Caco-2 (cell line): ENCODE measurements at regions not wholly inside any gene's neighbourhood (a gene's known extent, or its start where the extent isn't known, plus 50 kb on each side); places are given as distances from the start of the nearest gene placed in this dataset.

ENCODE experiments used
- BruUV-seq: library from RNA; stranded (reverse); fragments of 400-500 nt; replicated peaks from 2 replicates; lab custom pipeline; 2021; lab: Mats Ljungman, UMichigan
- CTCF ChIA-PET: fragments of 300-600 bp; sonication (Branson Sonifier 250); formaldehyde crosslinking; loops from one replicate; lab custom pipeline; 2022; ENCODE audit warnings: antibody characterized with exemption; lab: Charles Lee
- POLR2A ChIA-PET: fragments of 300-600 bp; sonication (Branson Sonifier 250); formaldehyde crosslinking; loops from one replicate; lab custom pipeline; 2022; ENCODE audit warnings: antibody characterized with exemption; lab: Charles Lee
- DNase-seq, 2 experiments: peaks; one replicate each; pipeline versions ENCODE4 v3.0.0 to v3.0.0-alpha.2; 2020 to 2022
- H3K27me3 ChIP-seq: replicated peaks from 2 replicates; pipeline ENCODE4 v1.6.0; 2011; ENCODE audit warnings: low read length; ENCODE audit not compliant: control insufficient read depth, insufficient read depth
- H3K36me3 ChIP-seq: 2 replicates; pipeline ENCODE4 v1.5.1; 2011; ENCODE audit warnings: low read length; ENCODE audit not compliant: control insufficient read depth, insufficient read depth
- H3K4me1 ChIP-seq: fragments of 250-450 bp; sonication (Bioruptor Pico); 2 replicates; pipeline ENCODE4 v1.5.1; 2020; ENCODE audit warnings: mild to moderate bottlenecking
- H3K4me3 ChIP-seq: 2 replicates; pipeline ENCODE4 v1.5.1; 2011; ENCODE audit warnings: low read depth, mild to moderate bottlenecking, control low read depth, low read length
- H3K9me3 ChIP-seq: fragments of 250-450 bp; sonication (Bioruptor Pico); 2 replicates; pipeline ENCODE4 v1.5.1; 2020; ENCODE audit warnings: mild to moderate bottlenecking, moderate library complexity
- H3K27ac Mint-ChIP-seq: one replicate; pipeline ENCODE4 v1.8.0; 2022; ENCODE audit warnings: mixed read lengths; ENCODE audit not compliant: unreplicated experiment
- H3K27me3 Mint-ChIP-seq: one replicate; pipeline ENCODE4 v1.8.0; 2022; ENCODE audit warnings: mixed read lengths; ENCODE audit not compliant: insufficient read depth, unreplicated experiment
- H3K36me3 Mint-ChIP-seq: one replicate; pipeline ENCODE4 v1.8.0; 2022; ENCODE audit warnings: mild to moderate bottlenecking, mixed read lengths; ENCODE audit not compliant: insufficient read depth, unreplicated experiment
- H3K4me1 Mint-ChIP-seq: one replicate; pipeline ENCODE4 v1.8.0; 2022; ENCODE audit warnings: low read depth, mixed read lengths; ENCODE audit not compliant: unreplicated experiment
- H3K4me3 Mint-ChIP-seq: one replicate; pipeline ENCODE4 v1.8.0; 2022; ENCODE audit warnings: mild to moderate bottlenecking, moderate library complexity, mixed read lengths; ENCODE audit not compliant: unreplicated experiment
- H3K9me3 Mint-ChIP-seq: one replicate; pipeline ENCODE4 v1.8.0; 2022; ENCODE audit warnings: mixed read lengths; ENCODE audit not compliant: unreplicated experiment
- intact Hi-C: fragments of 100-400 bp; cut with micrococcal nuclease; formaldehyde crosslinking; loops from one replicate; pipeline ENCODE4 v1.10.0; 2022; ENCODE audit not compliant: unreplicated experiment
- TF ChIP-seq, protein P1 (sequence below), 2 experiments: fragments of 200-600 bp in 1 of 2; IDR thresholded peaks; 1 replicate in 1 of 2; 2 replicates in 1 of 2; pipeline versions ENCODE4 v1.5.1 to v1.8.0; 2011 to 2022; ENCODE audit warnings: antibody characterized with exemption in 1 of 2, control low read depth in 1 of 2, inconsistent platforms in 1 of 2, low read depth in 1 of 2, low read length in 1 of 2, mild to moderate bottlenecking in 1 of 2, moderate library complexity in 1 of 2; ENCODE audit not compliant: insufficient read depth in 1 of 2, severe bottlenecking in 1 of 2, unreplicated experiment in 1 of 2

- no peak overlapping the region for H3K4me3 ChIP-seq
- no TSS peak for BruUV-seq
- H3K36me3 Mint-ChIP-seq, result no peaks in the 10 kb centered on the region
- H3K9me3 ChIP-seq, result no peaks in the 10 kb centered on the region
- H3K27me3 ChIP-seq, result no peaks in the 10 kb centered on the region
- no peaks in the 10 kb centered on the region for H3K27me3 Mint-ChIP-seq
- TF ChIP-seq, protein P1, sequence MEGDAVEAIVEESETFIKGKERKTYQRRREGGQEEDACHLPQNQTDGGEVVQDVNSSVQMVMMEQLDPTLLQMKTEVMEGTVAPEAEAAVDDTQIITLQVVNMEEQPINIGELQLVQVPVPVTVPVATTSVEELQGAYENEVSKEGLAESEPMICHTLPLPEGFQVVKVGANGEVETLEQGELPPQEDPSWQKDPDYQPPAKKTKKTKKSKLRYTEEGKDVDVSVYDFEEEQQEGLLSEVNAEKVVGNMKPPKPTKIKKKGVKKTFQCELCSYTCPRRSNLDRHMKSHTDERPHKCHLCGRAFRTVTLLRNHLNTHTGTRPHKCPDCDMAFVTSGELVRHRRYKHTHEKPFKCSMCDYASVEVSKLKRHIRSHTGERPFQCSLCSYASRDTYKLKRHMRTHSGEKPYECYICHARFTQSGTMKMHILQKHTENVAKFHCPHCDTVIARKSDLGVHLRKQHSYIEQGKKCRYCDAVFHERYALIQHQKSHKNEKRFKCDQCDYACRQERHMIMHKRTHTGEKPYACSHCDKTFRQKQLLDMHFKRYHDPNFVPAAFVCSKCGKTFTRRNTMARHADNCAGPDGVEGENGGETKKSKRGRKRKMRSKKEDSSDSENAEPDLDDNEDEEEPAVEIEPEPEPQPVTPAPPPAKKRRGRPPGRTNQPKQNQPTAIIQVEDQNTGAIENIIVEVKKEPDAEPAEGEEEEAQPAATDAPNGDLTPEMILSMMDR (IDR thresholded peaks at IDR 0.05; ENCODE audit: insufficient read depth in 1 of 2, low read depth in 1 of 2, low read length in 1 of 2, severe bottlenecking in 1 of 2, unreplicated experiment in 1 of 2), result no peak
- H3K36me3 ChIP-seq, result no peaks in the 10 kb centered on the region
- H3K4me3 Mint-ChIP-seq, result no peak overlapping the region
- DNase-seq, result peak in 1 of 2 experiments; percentile 27
- ChIA-PET POLR2A (no interaction called here), CTCF (no interaction called here)
- H3K27ac Mint-ChIP-seq, result peak overlapping the region; percentile 55
- peaks cover 28% of the 10 kb centered on the region for H3K4me1 Mint-ChIP-seq
- intact Hi-C loops, result loop anchor here (10.0 kb wide), 1 partner anchor 282 kb away; no protein-coding TSS in a partner anchor
- peaks cover 32% of the 10 kb centered on the region for H3K4me1 ChIP-seq
- no peaks in the 10 kb centered on the region for H3K9me3 Mint-ChIP-seq
Observed at GRCh38 chr2:43136876-43137275, 89.5 kb downstream of the ZFP36L2 start.

DNA sequence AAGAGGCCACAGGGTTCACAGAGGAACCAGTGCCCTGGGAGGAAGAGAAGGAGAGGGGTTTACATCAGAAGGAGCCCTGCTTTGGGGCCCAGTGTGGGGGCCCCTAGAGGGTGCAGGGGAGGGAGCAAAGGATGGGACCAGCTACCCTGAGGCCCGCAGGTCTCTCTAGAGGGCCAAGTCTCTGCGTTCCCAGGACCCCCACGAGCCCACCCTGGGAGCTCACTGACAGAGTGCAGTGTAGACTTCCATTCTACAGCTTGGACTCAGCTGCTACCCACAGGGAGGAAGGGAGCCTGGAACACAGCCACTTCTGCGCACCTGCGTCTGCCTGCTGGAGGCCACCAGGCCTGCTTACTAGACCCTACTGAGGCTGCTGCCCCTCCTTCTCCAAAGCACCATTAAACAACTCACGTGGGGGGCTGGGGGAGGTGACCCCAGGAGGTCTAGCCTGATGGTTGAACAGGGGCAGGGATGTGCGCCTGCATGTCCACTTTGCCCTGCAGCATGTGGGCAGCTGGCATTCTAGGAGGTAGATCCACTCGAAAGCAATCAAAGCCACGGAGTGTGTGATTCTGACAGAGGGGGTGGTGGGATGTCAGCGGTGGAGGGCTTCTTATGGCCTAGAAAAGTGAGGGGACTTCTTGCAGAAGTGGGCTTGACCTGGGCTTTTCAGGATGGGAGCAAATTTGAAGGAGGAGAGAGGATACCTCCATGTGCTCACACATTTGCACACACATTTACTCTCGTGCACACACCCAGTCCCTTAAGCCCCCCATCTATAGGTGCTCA, 90.2 kb downstream of the ZFP36L2 start:
- H3K36me3 Mint-ChIP-seq, result no peaks in the 10 kb centered on the region
- TF ChIP-seq, protein P1 (IDR thresholded peaks at IDR 0.05; ENCODE audit: insufficient read depth in 1 of 2, low read depth in 1 of 2, low read length in 1 of 2, severe bottlenecking in 1 of 2, unreplicated experiment in 1 of 2), result no peak
- CTCF ChIA-PET, result no interaction called here
- POLR2A ChIA-PET, result no interaction called here
- intact Hi-C loops, result loop anchor here (10.0 kb wide), 1 partner anchor 281 kb away; no protein-coding TSS in a partner anchor
- no peak overlapping the region for H3K4me3 Mint-ChIP-seq
- no peak for DNase-seq
- Histone ChIP-seq H3K4me1 (peaks cover 39% of the 10 kb centered on the region), H3K36me3 (no peaks in the 10 kb centered on the region), H3K9me3 (no peaks in the 10 kb centered on the region), H3K27me3 (no peaks in the 10 kb centered on the region), H3K4me3 (no peak overlapping the region)
- BruUV-seq, result no TSS peak
- H3K4me1 Mint-ChIP-seq, result peaks cover 33% of the 10 kb centered on the region
- no peaks in the 10 kb centered on the region for H3K27me3 Mint-ChIP-seq
- H3K27ac Mint-ChIP-seq, result no peak overlapping the region
- no peaks in the 10 kb centered on the region for H3K9me3 Mint-ChIP-seq

DNA sequence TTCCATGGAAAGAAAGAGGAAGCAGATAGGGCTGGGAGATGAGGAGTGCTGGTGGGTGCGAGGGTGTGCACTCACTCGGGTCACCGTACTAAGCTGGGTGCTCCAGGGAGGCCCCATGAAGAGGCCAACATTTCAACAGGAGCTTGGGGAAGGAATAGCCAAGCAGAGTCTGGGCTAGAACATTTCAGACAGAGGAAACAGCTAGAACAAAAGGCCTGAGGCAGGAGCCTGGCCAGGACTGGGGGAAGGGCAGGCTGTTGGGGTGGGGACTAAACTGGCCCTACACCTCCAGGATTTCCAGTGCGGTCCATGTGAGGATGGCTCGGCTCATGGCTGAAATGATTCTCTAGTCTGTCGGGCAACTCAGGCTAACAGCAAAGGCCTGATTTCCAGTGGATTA, 90.8 kb downstream of the ZFP36L2 start:
- H3K27ac Mint-ChIP-seq, result no peak overlapping the region
- POLR2A ChIA-PET, result no interaction called here

More for the DNA sequence above, 90.8 kb downstream of the ZFP36L2 start:
- Histone ChIP-seq H3K9me3 (no peaks in the 10 kb centered on the region), H3K4me3 (no peak overlapping the region), H3K4me1 (peaks cover 45% of the 10 kb centered on the region), H3K27me3 (no peaks in the 10 kb centered on the region), H3K36me3 (no peaks in the 10 kb centered on the region; the same call in 1 of the 2 replicates)
- intact Hi-C loops, result loop anchor here (10.0 kb wide), 1 partner anchor 281 kb away; no protein-coding TSS in a partner anchor
- BruUV-seq, result no TSS peak
- peak in 1 of 2 experiments; percentile 29 for DNase-seq
- CTCF ChIA-PET, result interaction anchor here (0.5 kb wide), 1 partner anchor 72 kb away, joined by 3 read pairs; no protein-coding TSS in a partner anchor
- TF ChIP-seq, protein P1 (IDR thresholded peaks at IDR 0.05; ENCODE audit: insufficient read depth in 1 of 2, low read depth in 1 of 2, low read length in 1 of 2, severe bottlenecking in 1 of 2, unreplicated experiment in 1 of 2), result no peak
- Mint-ChIP-seq H3K4me1 (peaks cover 39% of the 10 kb centered on the region), H3K9me3 (no peaks in the 10 kb centered on the region), H3K36me3 (no peaks in the 10 kb centered on the region), H3K4me3 (no peak overlapping the region), H3K27me3 (no peaks in the 10 kb centered on the region)
